ENCODE measurements at regions not wholly inside any gene's neighbourhood (a gene's known extent, or its start where the extent isn't known, plus 50 kb on each side); places are given as distances from the start of the nearest gene placed in this dataset.
A peak's percentile ranks its signal among the peaks of the same experiment; 100 is the strongest.

DNA sequence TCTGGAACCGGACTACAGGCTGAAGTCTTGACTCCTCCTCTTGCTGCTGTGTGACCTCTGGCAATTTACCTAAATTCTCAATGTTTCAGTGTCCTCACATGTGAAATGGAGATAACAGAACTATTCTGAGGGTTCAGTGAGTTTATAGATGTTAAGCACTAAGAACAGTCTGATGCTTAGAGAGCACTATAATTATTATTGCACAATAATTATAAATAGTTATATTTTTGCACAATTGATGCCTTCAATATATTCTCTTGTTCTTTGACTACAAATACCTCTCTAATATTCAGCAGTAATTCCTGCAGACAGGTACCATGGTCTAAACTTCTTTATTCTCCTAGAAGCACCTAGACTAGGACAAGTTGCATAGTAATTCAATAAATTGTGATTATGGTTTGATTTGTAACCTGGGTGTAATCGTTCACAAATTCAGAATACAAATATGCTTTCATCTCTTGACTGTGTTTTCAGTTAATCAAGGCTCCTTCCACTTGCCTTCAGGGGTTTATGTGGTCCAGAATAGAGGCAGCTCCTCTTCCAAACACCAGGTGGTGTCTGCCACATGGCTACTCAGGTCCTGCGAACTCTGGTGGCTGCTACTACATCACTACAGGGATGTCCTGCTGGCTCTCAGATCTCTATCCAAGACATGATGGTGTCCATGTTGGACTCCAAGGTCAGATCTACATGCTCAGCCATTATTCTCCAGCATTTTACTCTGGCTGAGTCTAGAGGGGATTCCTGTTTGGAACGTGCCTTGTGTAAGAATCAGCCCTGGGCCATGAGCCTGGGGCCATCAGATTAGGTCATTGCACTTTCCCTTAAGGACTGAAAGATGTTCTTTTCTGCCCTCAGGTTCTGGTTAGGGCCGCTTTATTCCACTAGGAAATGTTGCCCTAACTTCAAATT is 103.4 kb downstream of the QRFPR start:
- no peak for DNase-seq

GRCh38 chr4:121273191-121273590 is 107.6 kb downstream of the QRFPR start:
- no peak for DNase-seq

GRCh38 chr4:121272526-121272925 is 108.3 kb downstream of the QRFPR start:
- no peak for DNase-seq

DNA sequence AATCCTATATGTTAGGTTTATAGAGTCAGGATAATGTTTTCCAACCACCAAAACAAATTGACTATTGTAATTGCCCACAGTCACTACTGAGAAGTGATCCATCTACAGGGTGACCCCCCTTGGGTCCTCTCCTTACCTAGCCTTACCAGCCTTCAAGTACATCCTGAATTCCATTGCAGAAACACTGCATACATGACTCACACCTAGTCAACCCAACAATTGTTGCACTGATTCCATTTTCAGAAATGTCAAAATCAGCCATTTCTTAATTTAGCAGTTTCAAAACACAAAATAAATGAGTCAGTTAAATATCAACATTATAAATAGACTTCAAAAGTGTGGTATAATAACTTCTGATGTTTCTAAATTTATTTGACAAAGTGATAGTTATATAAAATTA is 106.3 kb upstream of the TNIP3 start:
- no peak for DNase-seq

DNA sequence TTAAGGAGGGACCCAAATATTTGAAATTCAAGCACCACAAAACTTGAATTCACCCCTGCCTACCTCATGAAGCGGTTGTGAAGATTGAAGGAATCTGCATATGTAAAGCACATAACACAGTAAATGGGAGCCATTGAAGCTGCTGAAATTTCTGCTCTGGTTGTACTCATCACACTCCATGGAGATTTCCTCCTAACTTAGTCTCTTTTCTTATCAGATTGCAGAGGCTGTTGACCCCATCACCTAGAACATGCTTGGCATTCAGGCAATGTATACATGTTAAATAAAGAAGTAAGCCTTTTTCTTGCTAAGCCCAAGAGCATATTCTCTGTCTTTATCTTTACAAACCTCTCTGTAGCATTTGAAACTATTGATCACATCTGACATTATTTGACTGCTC is 104.9 kb upstream of the TNIP3 start:
- no peak for DNase-seq

DNA sequence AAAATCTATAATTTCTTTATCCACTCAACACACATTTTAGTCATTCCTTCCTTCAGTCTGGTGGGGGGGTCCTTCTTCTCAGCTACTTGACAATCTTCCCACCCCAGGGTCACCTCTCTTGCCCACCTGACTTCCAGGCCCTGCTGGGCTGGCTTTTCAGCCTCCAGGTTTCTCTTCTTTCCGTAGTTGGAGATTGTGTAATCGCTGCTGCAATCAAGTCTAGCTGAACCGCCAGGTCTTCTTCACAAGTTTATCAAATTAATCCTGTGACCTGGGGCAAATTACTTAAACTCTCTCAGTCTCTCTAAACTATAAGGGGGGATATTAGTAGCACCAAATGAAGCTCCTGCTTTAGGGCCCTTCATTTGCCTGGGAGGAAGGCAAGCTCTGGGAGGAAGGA is 102.9 kb upstream of the TNIP3 start:
- no peak for DNase-seq

DNA sequence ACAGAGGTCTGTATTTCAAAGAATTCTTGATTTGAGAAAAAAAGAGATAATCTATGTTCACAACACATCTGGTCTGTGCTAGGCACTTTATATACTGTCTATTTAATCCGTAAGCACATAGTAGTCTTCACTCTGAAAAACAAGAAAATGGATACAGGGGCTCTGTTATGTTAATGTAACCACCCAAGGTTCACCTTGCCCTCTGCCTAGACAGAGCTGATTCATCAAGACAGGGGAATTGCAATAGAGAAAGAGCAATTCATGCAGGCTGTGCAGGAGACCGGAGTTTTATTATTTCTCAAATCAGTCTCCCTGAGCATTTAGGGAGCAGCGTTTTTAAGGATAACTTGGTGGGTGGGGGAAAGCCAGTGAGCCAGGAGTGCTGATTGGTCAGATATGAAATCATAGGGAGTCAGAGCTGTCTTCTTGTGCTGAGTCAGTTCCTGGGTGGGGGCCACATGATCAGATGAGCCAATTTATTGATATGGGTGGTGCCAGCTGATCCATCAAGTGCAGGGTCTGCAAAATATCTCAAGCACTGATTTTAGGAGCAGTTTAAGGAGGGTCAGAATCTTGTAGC is 92.9 kb upstream of the TNIP3 start:
- no peak for DNase-seq

GRCh38 chr4:121255986-121256750 is 92.0 kb upstream of the TNIP3 start:
- peak; percentile 60 for DNase-seq

- DNase-seq: no peak
Observed at GRCh38 chr4:121253961-121254360, 89.8 kb upstream of the TNIP3 start.

DNA sequence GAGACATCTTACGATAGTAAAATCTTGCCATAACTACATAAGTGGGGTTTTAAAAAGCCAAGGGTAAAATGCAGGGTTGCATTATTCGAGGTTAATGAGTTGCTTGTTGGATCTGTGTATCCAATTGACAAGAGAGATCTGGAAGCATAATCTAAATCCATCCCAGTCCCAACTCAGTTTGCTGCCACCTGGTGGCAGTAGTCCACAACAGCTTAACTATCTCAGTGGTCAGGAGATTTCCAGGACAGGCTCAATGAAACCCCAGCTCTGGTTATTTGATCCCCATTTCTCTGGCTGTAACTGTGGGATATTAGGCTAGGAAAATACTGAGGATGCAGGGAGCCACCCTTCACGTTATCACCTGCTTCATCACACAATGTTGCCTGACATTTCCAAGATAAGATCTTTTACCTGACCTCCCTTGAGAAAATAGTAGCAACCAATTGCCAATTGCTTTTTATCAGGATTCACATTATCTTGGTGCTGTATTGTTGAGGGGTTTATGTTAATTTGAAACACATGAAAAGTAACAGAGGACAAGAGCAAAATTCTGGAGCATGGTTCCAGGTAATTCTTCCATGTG is 88.2 kb upstream of the TNIP3 start:
- peak; percentile 72 for DNase-seq

DNA sequence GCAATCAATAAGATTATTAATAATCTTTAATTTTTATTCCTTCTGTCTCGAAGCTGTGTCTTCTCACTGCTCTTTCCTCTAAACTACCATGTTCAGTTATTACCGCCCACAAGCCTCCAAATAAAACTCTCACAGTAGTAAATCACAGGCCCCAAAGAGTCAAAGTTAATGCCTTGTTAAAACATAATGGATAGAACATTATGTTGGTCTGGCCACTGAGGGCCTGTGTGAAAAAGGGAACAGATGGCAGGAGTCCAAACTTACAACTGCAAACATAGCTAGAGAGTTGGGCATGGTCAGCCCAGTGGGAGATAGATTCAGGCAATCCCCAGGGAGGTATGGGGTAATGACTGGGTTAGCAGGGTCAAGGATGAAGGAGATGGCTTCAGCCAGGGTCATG is 84.6 kb upstream of the TNIP3 start:
- no peak for DNase-seq

- no peak for DNase-seq
Observed at GRCh38 chr4:121246698-121247097, 82.6 kb upstream of the TNIP3 start.

DNA sequence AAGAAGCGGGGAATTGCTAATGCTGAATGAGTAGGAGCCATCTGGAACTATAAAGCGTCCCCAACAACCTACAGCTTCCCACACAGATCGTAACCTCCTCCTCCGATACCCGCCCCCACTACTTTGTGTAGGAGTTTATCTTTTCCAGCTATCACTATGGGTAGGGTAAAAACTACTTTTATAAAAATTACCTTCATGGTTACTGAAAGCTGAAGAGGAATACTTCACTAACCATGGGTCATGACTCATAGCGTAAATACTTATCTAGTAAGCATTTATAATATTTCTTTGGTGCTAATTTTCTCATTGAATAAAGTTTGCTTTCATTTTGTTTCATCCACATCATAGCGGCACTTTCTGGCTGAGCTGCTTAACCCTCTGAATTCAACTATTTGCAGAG is 79.4 kb upstream of the TNIP3 start:
- DNase-seq: no peak

DNA sequence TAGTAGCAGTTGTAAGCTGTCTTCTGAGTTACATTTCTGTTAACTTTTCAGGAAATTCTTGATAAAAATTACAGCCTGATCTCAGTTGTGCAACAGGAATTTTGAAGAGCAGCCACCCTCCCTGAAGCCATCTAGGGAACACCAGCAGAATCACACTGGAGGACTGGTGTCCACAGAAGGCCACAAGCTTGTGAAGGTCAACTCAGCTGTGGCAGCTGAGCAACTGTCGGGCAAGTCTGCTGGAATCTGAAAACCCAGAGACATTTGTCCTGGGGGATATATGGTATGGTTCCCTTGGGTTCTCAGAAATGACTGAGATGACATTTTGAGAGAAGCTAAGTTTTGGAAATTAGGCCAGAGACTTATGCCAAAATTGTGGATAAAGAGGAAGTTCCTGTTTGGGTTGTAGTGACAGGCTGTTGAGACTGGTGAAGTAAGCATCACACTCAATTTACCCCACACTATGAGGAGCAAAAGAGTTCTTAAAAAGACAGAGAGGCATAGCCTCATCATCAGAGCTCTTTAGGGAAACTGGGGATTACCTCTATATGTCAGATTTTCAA is 78.1 kb upstream of the TNIP3 start:
- DNase-seq: no peak

DNA sequence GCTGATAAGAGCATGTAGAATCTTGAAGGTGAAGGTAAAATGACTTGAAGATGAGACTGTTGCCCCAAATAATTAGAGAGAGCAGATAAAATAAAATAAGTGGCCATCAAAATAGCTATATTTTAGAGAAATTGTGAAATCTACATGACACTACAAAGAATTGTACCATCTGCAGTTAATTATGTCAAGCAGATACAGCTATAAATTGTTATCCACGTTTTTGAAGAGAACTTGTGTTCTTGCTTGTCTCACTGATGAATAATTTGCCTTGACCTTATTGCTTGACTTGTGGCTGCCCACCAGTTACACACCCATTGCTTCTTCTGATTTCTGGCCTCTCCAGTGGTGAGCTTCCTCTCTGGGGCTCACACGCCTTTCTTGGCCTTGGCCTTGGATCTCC is 75.8 kb upstream of the TNIP3 start:
- no peak for DNase-seq

DNA sequence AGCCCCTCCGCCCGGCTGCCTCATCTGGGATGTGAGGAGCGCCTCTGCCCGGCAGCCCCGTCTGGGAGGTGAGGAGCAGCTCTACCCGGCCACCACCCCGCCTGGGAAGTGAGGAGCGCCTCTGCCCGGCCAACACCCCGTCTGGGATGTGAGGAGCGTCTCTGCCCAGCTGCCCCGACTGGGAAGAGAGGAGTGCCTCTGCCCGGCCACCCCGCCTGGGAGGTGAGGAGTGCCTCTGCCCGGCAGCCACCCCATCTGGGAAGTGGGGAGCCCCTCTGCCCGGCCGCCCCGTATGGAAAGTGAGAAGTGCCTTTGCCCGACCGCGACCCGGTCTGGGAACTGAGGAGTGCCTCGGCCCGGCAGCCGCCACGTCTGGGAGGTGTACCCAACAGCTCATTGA is 74.3 kb upstream of the TNIP3 start:
- DNase-seq: no peak

GRCh38 chr4:121237069-121237399 is 72.9 kb upstream of the TNIP3 start:
- DNase-seq: no peak

- no peak for DNase-seq
Observed at GRCh38 chr4:121236353-121237068, 72.4 kb upstream of the TNIP3 start.

- no peak for DNase-seq
Observed at GRCh38 chr4:121233982-121234381, 69.9 kb upstream of the TNIP3 start.

DNA sequence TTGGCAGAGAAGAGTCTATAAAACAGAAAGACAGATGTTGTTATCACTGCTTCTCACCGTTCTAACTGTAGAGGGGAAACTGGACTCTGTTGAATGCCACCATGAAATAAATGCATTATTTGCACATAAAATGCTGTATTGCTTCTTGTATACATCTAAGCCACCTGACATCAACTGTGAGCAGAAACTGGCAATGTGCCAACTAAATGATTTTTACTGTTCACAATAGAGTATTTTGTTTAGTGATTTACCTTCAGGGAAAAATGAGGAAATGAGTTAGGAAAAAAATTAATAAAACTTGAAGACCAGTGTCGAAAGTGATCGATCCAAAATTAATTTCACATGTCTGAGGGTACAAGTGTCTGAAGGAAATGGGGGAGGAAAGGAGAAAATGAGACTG is 65.9 kb upstream of the TNIP3 start:
- DNase-seq: no peak

- DNase-seq: no peak
Observed at GRCh38 chr4:121228848-121229247, 64.7 kb upstream of the TNIP3 start.

- DNase-seq: no peak
Observed at GRCh38 chr4:121227341-121227792, 63.2 kb upstream of the TNIP3 start.

- DNase-seq: no peak
Observed at GRCh38 chr4:121226362-121226761, 62.2 kb upstream of the TNIP3 start.
